Neutrophil (primary cell): ENCODE measurements at regions not wholly inside any gene's neighbourhood (a gene's known extent, or its start where the extent isn't known, plus 50 kb on each side); places are given as distances from the start of the nearest gene placed in this dataset.

Experiments used
- H3K27ac ChIP-seq: fragments of 200-600 bp; sonication (generic); 2 replicates; pipeline ENCODE4 v1.5.1; 2016; ENCODE audit warnings: mild to moderate bottlenecking, moderate library complexity
- H3K27me3 ChIP-seq: fragments of 200-600 bp; sonication (generic); 2 replicates; pipeline ENCODE4 v1.6.0; 2016; ENCODE audit warnings: mild to moderate bottlenecking
- H3K36me3 ChIP-seq: fragments of 200-600 bp; sonication (generic); 2 replicates; pipeline ENCODE4 v1.5.1; 2017
- H3K4me1 ChIP-seq, 2 experiments: fragments of 200-600 bp in 1 of 2; sonication (generic) in 1 of 2; 1 replicate in 1 of 2; 2 replicates in 1 of 2; pipeline versions ENCODE4 v1.5.1 to v1.6.1; 2013 to 2016; ENCODE audit warnings: low read depth in 1 of 2, low read length in 1 of 2, mild to moderate bottlenecking in 1 of 2, moderate library complexity in 1 of 2; ENCODE audit not compliant: control insufficient read depth in 1 of 2, insufficient read depth in 1 of 2
- H3K4me3 ChIP-seq, 2 experiments: fragments of 200-600 bp in 1 of 2; sonication (generic) in 1 of 2; 1 replicate in 1 of 2; 2 replicates in 1 of 2; pipeline ENCODE4 v1.5.1; 2013 to 2016; ENCODE audit warnings: low read depth in 1 of 2, low read length in 1 of 2, mild to moderate bottlenecking in 1 of 2, moderate library complexity in 1 of 2
- H3K9me3 ChIP-seq: fragments of 200-600 bp; sonication (generic); 2 replicates; pipeline ENCODE4 v1.5.1; 2016
- TF ChIP-seq, protein P1 (sequence below): fragments of 200-600 bp; sonication (generic); IDR thresholded peaks from 2 replicates; pipeline ENCODE4 v1.5.1; 2016; ENCODE audit warnings: antibody characterized with exemption

DNA sequence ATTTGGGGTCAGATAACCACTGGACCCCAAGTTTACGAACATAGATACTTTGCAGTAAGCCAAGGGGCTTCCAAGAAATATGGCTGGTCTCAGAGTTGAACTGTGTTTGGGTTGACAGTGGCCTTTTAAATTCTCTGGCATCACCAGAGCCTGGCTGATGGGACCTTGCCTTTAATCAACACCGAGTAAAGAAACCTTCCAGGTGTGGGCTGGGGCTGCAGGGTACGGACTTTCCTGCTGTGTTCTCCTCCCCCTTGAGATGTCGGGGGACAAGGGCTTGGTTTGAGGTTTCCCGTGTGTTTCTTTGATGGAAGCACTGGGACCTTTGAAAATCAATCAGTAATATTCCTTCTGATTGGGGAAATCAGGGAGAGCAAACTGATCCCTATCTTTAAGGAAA is 140.1 kb downstream of the MTX3 start:
- Histone ChIP-seq H3K4me3 (no peak overlapping the region), H3K9me3 (no peaks in the 10 kb centered on the region)

DNA sequence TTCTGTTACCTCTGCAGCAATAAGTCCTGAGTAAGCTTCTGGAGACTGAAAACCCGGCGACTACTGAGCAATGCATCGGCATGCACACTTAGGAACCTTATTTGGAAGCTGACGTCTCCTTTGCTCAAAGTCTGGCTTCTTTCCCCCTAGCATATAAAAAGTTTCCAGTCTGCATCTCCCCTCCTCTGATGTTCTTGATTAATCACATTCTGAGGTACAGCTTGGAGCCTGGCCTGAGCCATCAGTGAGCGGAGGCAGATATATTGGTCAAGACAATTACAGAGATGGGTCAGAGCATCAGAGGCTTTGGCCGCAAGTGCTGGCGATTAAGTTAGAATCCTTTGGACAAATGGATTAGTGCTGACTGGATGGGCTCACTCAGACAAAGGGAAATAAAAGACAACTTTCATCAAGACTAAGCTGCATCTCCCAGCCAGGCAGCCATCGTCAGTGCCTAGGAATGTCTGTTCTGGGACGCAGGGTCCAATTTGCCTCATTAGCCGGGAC is 140.7 kb downstream of the MTX3 start:
- TF ChIP-seq, protein P1, sequence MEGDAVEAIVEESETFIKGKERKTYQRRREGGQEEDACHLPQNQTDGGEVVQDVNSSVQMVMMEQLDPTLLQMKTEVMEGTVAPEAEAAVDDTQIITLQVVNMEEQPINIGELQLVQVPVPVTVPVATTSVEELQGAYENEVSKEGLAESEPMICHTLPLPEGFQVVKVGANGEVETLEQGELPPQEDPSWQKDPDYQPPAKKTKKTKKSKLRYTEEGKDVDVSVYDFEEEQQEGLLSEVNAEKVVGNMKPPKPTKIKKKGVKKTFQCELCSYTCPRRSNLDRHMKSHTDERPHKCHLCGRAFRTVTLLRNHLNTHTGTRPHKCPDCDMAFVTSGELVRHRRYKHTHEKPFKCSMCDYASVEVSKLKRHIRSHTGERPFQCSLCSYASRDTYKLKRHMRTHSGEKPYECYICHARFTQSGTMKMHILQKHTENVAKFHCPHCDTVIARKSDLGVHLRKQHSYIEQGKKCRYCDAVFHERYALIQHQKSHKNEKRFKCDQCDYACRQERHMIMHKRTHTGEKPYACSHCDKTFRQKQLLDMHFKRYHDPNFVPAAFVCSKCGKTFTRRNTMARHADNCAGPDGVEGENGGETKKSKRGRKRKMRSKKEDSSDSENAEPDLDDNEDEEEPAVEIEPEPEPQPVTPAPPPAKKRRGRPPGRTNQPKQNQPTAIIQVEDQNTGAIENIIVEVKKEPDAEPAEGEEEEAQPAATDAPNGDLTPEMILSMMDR = no peak
- no peaks in the 10 kb centered on the region for H3K36me3 ChIP-seq

More for the DNA sequence above, 140.1 kb downstream of the MTX3 start:
- H3K36me3 ChIP-seq = no peaks in the 10 kb centered on the region
- no peaks in the 10 kb centered on the region for H3K4me1 ChIP-seq
- TF ChIP-seq, protein P1 = no peak
- no peak overlapping the region for H3K27ac ChIP-seq
- peaks cover 17% of the 10 kb centered on the region for H3K27me3 ChIP-seq

DNA sequence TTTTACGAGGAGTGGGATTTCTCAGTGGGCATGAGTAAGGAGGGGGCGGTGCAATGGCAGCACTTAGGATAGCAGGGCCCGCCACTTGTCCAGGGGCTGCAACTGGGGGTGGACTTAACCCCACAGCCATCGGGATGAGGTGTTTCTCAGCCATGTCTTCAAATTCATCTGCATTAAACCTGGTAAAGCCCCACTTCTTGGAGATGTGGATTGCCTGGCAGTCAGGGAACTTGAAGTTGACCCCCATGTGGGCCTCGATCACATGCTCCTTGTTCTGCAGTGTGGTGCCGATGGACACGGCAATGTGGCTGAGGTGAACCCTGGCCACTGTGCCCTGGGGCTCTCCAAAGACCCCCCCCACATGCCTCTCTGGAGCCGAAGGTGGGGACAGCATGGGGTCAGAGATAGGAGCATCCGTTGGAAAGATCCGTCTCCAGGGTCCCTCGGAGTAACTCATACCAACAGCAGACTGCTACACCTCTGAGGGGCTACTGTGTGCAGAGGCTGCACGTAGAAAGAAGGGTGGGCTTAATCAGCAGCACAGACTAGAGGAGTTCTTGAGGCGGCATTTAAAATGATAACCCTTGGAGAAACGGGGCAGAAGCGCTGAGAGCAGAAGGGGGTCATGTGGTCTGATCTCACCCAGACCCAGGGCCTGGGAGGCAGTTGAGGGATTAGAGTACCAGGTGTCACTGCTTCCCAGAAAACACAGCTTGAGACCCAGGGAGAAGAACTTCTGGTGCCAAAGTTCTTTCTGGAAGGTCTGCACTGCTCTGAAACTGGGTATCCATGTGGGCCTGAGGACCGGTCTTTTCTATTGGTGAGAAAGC is 141.4 kb downstream of the MTX3 start:
- Histone ChIP-seq H3K4me3 (no peak overlapping the region), H3K4me1 (no peaks in the 10 kb centered on the region), H3K36me3 (no peaks in the 10 kb centered on the region), H3K9me3 (no peaks in the 10 kb centered on the region), H3K27me3 (peaks cover 12% of the 10 kb centered on the region), H3K27ac (no peak overlapping the region)
- TF ChIP-seq, protein P1 = no peak

More for the DNA sequence above, 140.7 kb downstream of the MTX3 start:
- no peaks in the 10 kb centered on the region for H3K9me3 ChIP-seq
- H3K27me3 ChIP-seq = peaks cover 13% of the 10 kb centered on the region
- H3K27ac ChIP-seq = no peak overlapping the region
- no peaks in the 10 kb centered on the region for H3K4me1 ChIP-seq
- no peak overlapping the region for H3K4me3 ChIP-seq
